ENCODE measurements at regions not wholly inside any gene's neighbourhood (a gene's known extent, or its start where the extent isn't known, plus 50 kb on each side); places are given as distances from the start of the nearest gene placed in this dataset.

DNA sequence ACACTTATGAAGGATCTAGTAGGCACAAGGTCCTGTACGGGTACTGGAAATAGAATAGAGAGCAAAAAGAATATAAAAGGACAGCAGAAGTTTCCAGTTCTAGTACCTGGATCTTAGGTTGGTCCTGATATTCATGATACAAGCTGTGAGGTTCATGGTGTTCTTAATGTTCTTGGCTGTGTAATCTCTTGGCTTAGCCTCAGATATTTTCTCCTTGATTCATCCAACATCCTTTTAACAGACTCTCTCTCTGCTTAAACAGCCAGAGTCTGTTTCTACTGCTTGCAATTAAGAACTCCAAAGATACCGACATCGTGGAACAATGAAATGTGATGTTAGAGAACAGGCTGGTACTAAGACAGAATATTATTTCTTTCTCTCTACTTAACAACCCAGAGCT, 49.9 kb downstream of the CNTN3 start:
- DNase-seq (no peak), ATAC-seq (replicated peaks in 1 of 4) (no peak)
- no peaks in the 10 kb centered on the region for H3K36me3 Mint-ChIP-seq
- Histone ChIP-seq H3K36me3 (ENCODE audit: control insufficient read depth in 2 of 2, extremely low read depth in 1 of 2, insufficient read depth in 1 of 2, low read length in 1 of 2) (no peaks in the 10 kb centered on the region), H3K27me3 (replicated peaks in 1 of 2; ENCODE audit: control insufficient read depth in 2 of 2, extremely low read depth in 1 of 2, insufficient read depth in 2 of 2, low read length in 1 of 2) (no peaks in the 10 kb centered on the region), H3K4me1 (ENCODE audit: control insufficient read depth in 1 of 2, extremely low read depth in 1 of 2, insufficient read depth in 2 of 2, low read length in 2 of 2) (no peaks in the 10 kb centered on the region), H3K27ac (ENCODE audit: low read length) (no peak overlapping the region), H3K9me3 (no peaks in the 10 kb centered on the region), H3K4me3 (ENCODE audit: control insufficient read depth in 1 of 2, extremely low read depth in 1 of 2, low read length in 1 of 2) (no peak overlapping the region)
- H3K4me1 Mint-ChIP-seq = no peaks in the 10 kb centered on the region
- no peak overlapping the region for H3K27ac Mint-ChIP-seq
- ChIA-PET CTCF (no interaction called here), POLR2A (no interaction called here)
- H3K9me3 Mint-ChIP-seq = peaks cover 17 to 37% (median 21%) of the 10 kb centered on the region in 3 donors
- no CpG with 5 or more reads among the region's 3 CpGs for WGBS (ENCODE audit: insufficient coverage)
- no peak overlapping the region for H3K4me3 Mint-ChIP-seq
- no peaks in the 10 kb centered on the region for H3K27me3 Mint-ChIP-seq

DNA sequence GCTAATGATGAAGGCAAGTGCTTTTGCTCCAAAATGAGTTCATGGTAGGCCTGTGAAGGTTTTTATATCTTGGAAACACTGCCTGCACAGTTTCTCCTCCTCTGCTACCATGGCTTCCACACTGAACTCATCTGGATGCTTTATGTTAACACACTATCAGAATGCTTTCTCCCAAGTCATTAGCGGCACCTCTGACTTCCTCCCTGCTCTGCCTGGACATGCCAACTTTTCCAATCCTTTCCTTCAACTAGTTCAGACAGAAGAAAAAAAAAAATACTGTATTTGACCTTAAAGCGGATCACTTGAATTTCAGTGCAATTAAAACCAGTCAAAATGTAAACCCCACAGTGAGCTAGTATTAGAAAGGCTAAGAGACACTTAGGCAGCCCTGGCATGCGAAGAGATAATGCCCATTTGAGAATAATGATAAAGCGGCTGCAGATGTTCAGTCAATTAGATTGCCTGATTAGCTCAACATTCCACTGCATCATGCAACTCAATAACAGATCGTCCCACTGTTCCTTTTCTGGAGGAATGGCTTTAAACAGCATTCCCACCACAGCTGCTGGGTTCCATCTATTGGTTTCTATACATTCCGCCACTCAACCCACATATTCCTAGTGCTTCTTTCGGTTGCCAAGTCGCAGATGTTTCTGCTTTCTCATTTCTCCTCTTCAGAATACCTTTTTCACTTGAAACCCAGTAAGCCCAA, 51.7 kb downstream of the CNTN3 start:
- H3K9me3 Mint-ChIP-seq = peaks cover 17 to 37% (median 20%) of the 10 kb centered on the region in 3 donors
- no peaks in the 10 kb centered on the region for H3K27me3 ChIP-seq (replicated peaks in 1 of 2; ENCODE audit: control insufficient read depth in 2 of 2, extremely low read depth in 1 of 2, insufficient read depth in 2 of 2, low read length in 1 of 2)
- no peak for DNase-seq
- H3K27ac Mint-ChIP-seq = no peak overlapping the region
- WGBS (ENCODE audit: insufficient coverage) = 84% methylated on average over 7 of the region's 8 CpGs
- no peaks in the 10 kb centered on the region for H3K36me3 ChIP-seq (ENCODE audit: control insufficient read depth in 2 of 2, extremely low read depth in 1 of 2, insufficient read depth in 1 of 2, low read length in 1 of 2)
- H3K27me3 Mint-ChIP-seq = no peaks in the 10 kb centered on the region
- no peaks in the 10 kb centered on the region for H3K36me3 Mint-ChIP-seq
- H3K9me3 ChIP-seq = no peaks in the 10 kb centered on the region
- ChIA-PET POLR2A (no interaction called here), CTCF (no interaction called here)
- ATAC-seq (replicated peaks in 1 of 4) = no peak
- no peak overlapping the region for H3K4me3 Mint-ChIP-seq
- no peaks in the 10 kb centered on the region for H3K4me1 Mint-ChIP-seq
- H3K27ac ChIP-seq (ENCODE audit: low read length) = no peak overlapping the region
- H3K4me3 ChIP-seq (ENCODE audit: control insufficient read depth in 1 of 2, extremely low read depth in 1 of 2, low read length in 1 of 2) = no peak overlapping the region
- H3K4me1 ChIP-seq (ENCODE audit: control insufficient read depth in 1 of 2, extremely low read depth in 1 of 2, insufficient read depth in 2 of 2, low read length in 2 of 2) = no peaks in the 10 kb centered on the region

DNA sequence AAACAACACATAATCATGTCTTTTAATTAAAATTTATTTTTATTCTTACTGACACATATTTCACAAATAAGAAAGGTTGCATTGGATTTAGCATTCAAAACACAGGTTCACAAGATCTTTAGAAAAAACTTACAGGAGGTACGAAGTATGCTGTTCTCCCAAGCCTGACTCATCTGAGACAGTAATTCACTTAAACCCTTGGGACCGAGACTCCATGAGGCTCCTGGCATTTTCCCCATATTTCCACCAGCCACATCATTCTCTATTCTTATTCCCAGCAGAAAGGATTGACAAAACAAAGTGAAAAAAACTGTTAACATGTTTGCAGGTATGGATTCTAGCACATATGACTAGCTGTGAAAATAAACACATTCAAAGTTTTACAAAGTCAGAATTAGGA, 52.6 kb downstream of the CNTN3 start:
- H3K27me3 ChIP-seq (replicated peaks in 1 of 2; ENCODE audit: control insufficient read depth in 2 of 2, extremely low read depth in 1 of 2, insufficient read depth in 2 of 2, low read length in 1 of 2) = no peaks in the 10 kb centered on the region
- H3K36me3 Mint-ChIP-seq = no peaks in the 10 kb centered on the region
- no peak overlapping the region for H3K4me3 Mint-ChIP-seq
- H3K27ac ChIP-seq (ENCODE audit: low read length) = no peak overlapping the region
- ChIA-PET CTCF (no interaction called here), POLR2A (no interaction called here)
- ATAC-seq (replicated peaks in 1 of 4) = no peak
- H3K27ac Mint-ChIP-seq = no peak overlapping the region
- no peaks in the 10 kb centered on the region for H3K4me1 Mint-ChIP-seq
- no peak for DNase-seq
- H3K4me3 ChIP-seq (ENCODE audit: control insufficient read depth in 1 of 2, extremely low read depth in 1 of 2, low read length in 1 of 2) = no peak overlapping the region
- H3K36me3 ChIP-seq (ENCODE audit: control insufficient read depth in 2 of 2, extremely low read depth in 1 of 2, insufficient read depth in 1 of 2, low read length in 1 of 2) = no peaks in the 10 kb centered on the region
- no peaks in the 10 kb centered on the region for H3K9me3 ChIP-seq
- peaks cover 14 to 32% (median 22%) of the 10 kb centered on the region in 3 donors for H3K9me3 Mint-ChIP-seq
- H3K4me1 ChIP-seq (ENCODE audit: control insufficient read depth in 1 of 2, extremely low read depth in 1 of 2, insufficient read depth in 2 of 2, low read length in 2 of 2) = no peaks in the 10 kb centered on the region
- WGBS (ENCODE audit: insufficient coverage) = no CpG with 5 or more reads among the region's 2 CpGs
- H3K27me3 Mint-ChIP-seq = no peaks in the 10 kb centered on the region

DNA sequence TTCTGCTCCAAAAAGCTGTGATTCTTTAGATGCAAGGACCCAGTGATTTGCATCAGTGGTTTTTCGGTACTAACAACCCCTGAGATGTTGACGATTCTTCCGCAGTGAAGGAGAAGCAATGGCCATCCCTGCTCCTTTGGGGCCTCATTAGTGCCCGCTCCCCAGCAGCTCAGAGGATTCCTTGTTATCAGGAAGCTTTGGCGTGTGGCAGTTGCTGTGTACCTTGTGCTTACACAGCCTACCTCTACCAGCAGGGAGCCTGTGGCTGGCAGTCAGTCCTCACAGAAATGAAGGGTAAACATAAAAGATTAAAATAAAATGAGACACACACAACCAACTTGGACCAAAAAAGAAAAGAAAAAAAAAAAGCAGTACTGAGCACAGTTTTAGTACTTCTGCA, 55.2 kb downstream of the CNTN3 start:
- Histone ChIP-seq H3K4me1 (ENCODE audit: control insufficient read depth in 1 of 2, extremely low read depth in 1 of 2, insufficient read depth in 2 of 2, low read length in 2 of 2) (no peaks in the 10 kb centered on the region), H3K9me3 (no peaks in the 10 kb centered on the region), H3K4me3 (ENCODE audit: control insufficient read depth in 1 of 2, extremely low read depth in 1 of 2, low read length in 1 of 2) (no peak overlapping the region), H3K27me3 (replicated peaks in 1 of 2; ENCODE audit: control insufficient read depth in 2 of 2, extremely low read depth in 1 of 2, insufficient read depth in 2 of 2, low read length in 1 of 2) (no peaks in the 10 kb centered on the region), H3K36me3 (ENCODE audit: control insufficient read depth in 2 of 2, extremely low read depth in 1 of 2, insufficient read depth in 1 of 2, low read length in 1 of 2) (no peaks in the 10 kb centered on the region), H3K27ac (ENCODE audit: low read length) (no peak overlapping the region)
- ChIA-PET POLR2A (no interaction called here), CTCF (no interaction called here)
- Mint-ChIP-seq H3K9me3 (peaks cover 11 to 38% (median 23%) of the 10 kb centered on the region in 3 donors), H3K27ac (no peak overlapping the region), H3K36me3 (no peaks in the 10 kb centered on the region), H3K4me1 (no peaks in the 10 kb centered on the region), H3K4me3 (no peak overlapping the region), H3K27me3 (no peaks in the 10 kb centered on the region)
- ATAC-seq (replicated peaks in 1 of 4) (no peak), DNase-seq (no peak)
- WGBS (ENCODE audit: insufficient coverage) = 96% methylated on average over 3 of the region's 5 CpGs

DNA sequence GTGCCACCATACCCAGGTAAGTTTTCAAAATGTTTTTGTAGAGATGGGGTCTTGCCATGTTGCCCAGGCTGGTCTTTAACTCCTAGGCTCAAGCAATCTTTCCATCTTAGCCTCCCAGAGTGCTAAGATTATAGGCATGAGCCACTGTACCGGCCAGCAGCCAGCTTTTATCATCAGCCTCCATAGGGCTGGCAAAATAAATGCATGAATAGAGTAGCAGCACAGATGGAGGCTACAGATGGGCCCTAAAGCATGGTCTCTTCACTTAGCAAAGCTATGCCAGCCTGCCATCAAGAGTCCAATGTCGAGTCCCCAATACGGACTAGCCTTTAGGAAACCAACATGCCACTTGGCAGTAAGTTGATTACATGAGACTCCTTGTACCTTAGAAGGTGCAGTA, 63.8 kb downstream of the CNTN3 start:
- Histone ChIP-seq H3K36me3 (ENCODE audit: control insufficient read depth in 2 of 2, extremely low read depth in 1 of 2, insufficient read depth in 1 of 2, low read length in 1 of 2) (no peaks in the 10 kb centered on the region), H3K27me3 (replicated peaks in 1 of 2; ENCODE audit: control insufficient read depth in 2 of 2, extremely low read depth in 1 of 2, insufficient read depth in 2 of 2, low read length in 1 of 2) (no peaks in the 10 kb centered on the region), H3K27ac (ENCODE audit: low read length) (no peak overlapping the region), H3K4me1 (ENCODE audit: control insufficient read depth in 1 of 2, extremely low read depth in 1 of 2, insufficient read depth in 2 of 2, low read length in 2 of 2) (no peaks in the 10 kb centered on the region), H3K4me3 (ENCODE audit: control insufficient read depth in 1 of 2, extremely low read depth in 1 of 2, low read length in 1 of 2) (no peak overlapping the region), H3K9me3 (no peaks in the 10 kb centered on the region)
- CTCF ChIA-PET = no interaction called here
- POLR2A ChIA-PET = no interaction called here
- 95% methylated on average over 3 of the region's 3 CpGs for WGBS (ENCODE audit: insufficient coverage)
- DNase-seq (no peak), ATAC-seq (replicated peaks in 1 of 4) (no peak)
- Mint-ChIP-seq H3K4me1 (no peaks in the 10 kb centered on the region), H3K4me3 (no peak overlapping the region), H3K27me3 (no peaks in the 10 kb centered on the region), H3K27ac (no peak overlapping the region), H3K9me3 (peaks cover 6 to 47% (median 15%) of the 10 kb centered on the region in 3 donors), H3K36me3 (no peaks in the 10 kb centered on the region)

DNA sequence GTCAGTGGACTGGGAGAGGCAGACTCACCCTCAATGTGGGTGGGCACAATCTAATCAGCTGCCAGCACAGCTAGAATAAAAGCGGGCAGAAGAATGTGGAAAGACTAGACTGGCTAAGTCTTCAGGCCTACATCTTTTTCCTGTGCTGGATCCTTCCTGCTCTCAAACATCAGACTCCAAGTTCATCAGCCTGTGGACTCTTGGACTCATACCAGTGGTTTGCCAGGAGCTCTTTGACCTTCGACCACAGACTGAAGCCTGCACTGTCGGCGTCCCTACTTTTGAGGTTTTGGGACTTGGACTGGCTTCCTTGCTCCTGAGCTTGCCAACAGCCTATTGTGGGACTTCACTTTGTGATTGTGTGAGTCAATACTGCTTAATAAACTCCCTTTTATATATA, 68.0 kb downstream of the CNTN3 start:
- CTCF ChIA-PET = no interaction called here
- no peaks in the 10 kb centered on the region for H3K27me3 Mint-ChIP-seq
- POLR2A ChIA-PET = no interaction called here
- peaks cover 6 to 33% (median 12%) of the 10 kb centered on the region in 3 donors for H3K9me3 Mint-ChIP-seq
- H3K27ac Mint-ChIP-seq = no peak overlapping the region
- no peak for ATAC-seq (replicated peaks in 1 of 4)
- H3K4me1 Mint-ChIP-seq = no peaks in the 10 kb centered on the region
- H3K4me3 Mint-ChIP-seq = no peak overlapping the region
- 83% methylated on average over 1 of the region's 4 CpGs for WGBS (ENCODE audit: insufficient coverage)
- H3K4me1 ChIP-seq (ENCODE audit: control insufficient read depth in 1 of 2, extremely low read depth in 1 of 2, insufficient read depth in 2 of 2, low read length in 2 of 2) = no peaks in the 10 kb centered on the region
- H3K36me3 ChIP-seq (ENCODE audit: control insufficient read depth in 2 of 2, extremely low read depth in 1 of 2, insufficient read depth in 1 of 2, low read length in 1 of 2) = no peaks in the 10 kb centered on the region
- no peaks in the 10 kb centered on the region for H3K36me3 Mint-ChIP-seq
- H3K4me3 ChIP-seq (ENCODE audit: control insufficient read depth in 1 of 2, extremely low read depth in 1 of 2, low read length in 1 of 2) = no peak overlapping the region
- no peaks in the 10 kb centered on the region for H3K27me3 ChIP-seq (replicated peaks in 1 of 2; ENCODE audit: control insufficient read depth in 2 of 2, extremely low read depth in 1 of 2, insufficient read depth in 2 of 2, low read length in 1 of 2)
- H3K27ac ChIP-seq (ENCODE audit: low read length) = no peak overlapping the region
- H3K9me3 ChIP-seq = no peaks in the 10 kb centered on the region
- no peak for DNase-seq

DNA sequence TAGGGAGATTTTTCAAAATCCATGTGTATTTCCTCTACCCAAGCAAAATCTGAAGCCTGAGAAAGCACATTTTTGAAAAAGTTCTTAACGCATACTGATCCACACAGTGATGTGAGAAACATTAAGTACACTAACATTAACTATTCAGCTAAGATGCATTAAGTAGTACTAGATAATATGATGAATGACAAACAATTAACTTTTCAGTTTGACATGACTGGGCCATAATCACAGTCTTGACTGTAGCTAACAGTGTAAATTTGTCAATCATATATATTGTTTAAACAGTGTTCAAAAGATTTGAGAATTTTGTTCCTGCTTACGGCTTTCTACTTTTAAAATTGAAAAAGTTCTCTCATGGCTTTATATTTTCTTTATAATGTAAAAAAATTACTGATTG, 72.0 kb downstream of the CNTN3 start:
- H3K27me3 ChIP-seq (replicated peaks in 1 of 2; ENCODE audit: control insufficient read depth in 2 of 2, extremely low read depth in 1 of 2, insufficient read depth in 2 of 2, low read length in 1 of 2) = no peaks in the 10 kb centered on the region
- H3K27me3 Mint-ChIP-seq = no peaks in the 10 kb centered on the region
- ATAC-seq (replicated peaks in 1 of 4) = no peak
- no peak overlapping the region for H3K4me3 Mint-ChIP-seq
- H3K36me3 ChIP-seq (ENCODE audit: control insufficient read depth in 2 of 2, extremely low read depth in 1 of 2, insufficient read depth in 1 of 2, low read length in 1 of 2) = no peaks in the 10 kb centered on the region
- H3K4me3 ChIP-seq (ENCODE audit: control insufficient read depth in 1 of 2, extremely low read depth in 1 of 2, low read length in 1 of 2) = no peak overlapping the region
- peaks cover 10 to 29% (median 16%) of the 10 kb centered on the region in 3 donors for H3K9me3 Mint-ChIP-seq
- CTCF ChIA-PET = no interaction called here
- no peaks in the 10 kb centered on the region for H3K4me1 Mint-ChIP-seq
- no peaks in the 10 kb centered on the region for H3K4me1 ChIP-seq (ENCODE audit: control insufficient read depth in 1 of 2, extremely low read depth in 1 of 2, insufficient read depth in 2 of 2, low read length in 2 of 2)
- POLR2A ChIA-PET = no interaction called here
- no peak for DNase-seq
- no CpG with 5 or more reads among the region's 2 CpGs for WGBS (ENCODE audit: insufficient coverage)
- H3K36me3 Mint-ChIP-seq = no peaks in the 10 kb centered on the region
- H3K27ac ChIP-seq (ENCODE audit: low read length) = no peak overlapping the region
- no peaks in the 10 kb centered on the region for H3K9me3 ChIP-seq
- no peak overlapping the region for H3K27ac Mint-ChIP-seq
